ENCODE measurements at regions not wholly inside any gene's neighbourhood (a gene's known extent, or its start where the extent isn't known, plus 50 kb on each side); places are given as distances from the start of the nearest gene placed in this dataset.

DNA sequence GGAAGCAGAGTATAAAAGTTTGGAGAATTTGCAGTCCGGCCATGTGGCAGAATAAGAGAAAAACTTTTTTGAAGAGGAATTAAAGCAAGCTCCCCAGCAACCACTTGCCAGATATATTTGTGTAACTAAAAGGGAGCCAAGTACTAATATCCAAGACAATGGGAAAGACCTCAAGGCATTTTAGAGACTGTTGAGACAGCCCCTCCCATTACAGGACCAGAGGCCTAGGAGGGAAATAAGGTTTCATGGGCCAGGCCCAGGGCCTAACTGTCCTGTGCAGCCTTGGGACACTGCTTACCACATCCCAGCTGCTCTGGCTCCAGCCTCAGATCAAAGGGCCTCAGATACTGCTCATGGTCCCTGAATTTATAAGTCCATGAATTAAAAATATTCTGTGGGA lies 659.4 kb downstream of the PCDH19 start:
- Histone ChIP-seq H3K36me3 (no peaks in the 10 kb centered on the region), H3K9me3 (no peaks in the 10 kb centered on the region), H3K4me3 (no peak overlapping the region), H3K27me3 (no peaks in the 10 kb centered on the region), H3K4me1 (no peaks in the 10 kb centered on the region), H3K27ac (no peak overlapping the region)
- intact Hi-C loops (cut with DNase I): no loop called here
- 60 to 65% methylated on average over 1 of the region's 1 CpG for WGBS, 2 donors
- DNase-seq: no peak
- TF ChIP-seq, protein P1, sequence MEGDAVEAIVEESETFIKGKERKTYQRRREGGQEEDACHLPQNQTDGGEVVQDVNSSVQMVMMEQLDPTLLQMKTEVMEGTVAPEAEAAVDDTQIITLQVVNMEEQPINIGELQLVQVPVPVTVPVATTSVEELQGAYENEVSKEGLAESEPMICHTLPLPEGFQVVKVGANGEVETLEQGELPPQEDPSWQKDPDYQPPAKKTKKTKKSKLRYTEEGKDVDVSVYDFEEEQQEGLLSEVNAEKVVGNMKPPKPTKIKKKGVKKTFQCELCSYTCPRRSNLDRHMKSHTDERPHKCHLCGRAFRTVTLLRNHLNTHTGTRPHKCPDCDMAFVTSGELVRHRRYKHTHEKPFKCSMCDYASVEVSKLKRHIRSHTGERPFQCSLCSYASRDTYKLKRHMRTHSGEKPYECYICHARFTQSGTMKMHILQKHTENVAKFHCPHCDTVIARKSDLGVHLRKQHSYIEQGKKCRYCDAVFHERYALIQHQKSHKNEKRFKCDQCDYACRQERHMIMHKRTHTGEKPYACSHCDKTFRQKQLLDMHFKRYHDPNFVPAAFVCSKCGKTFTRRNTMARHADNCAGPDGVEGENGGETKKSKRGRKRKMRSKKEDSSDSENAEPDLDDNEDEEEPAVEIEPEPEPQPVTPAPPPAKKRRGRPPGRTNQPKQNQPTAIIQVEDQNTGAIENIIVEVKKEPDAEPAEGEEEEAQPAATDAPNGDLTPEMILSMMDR (IDR thresholded peaks at IDR 0.05): no peak
- TF ChIP-seq POLR2A (IDR thresholded peaks at IDR 0.05): no peak

DNA sequence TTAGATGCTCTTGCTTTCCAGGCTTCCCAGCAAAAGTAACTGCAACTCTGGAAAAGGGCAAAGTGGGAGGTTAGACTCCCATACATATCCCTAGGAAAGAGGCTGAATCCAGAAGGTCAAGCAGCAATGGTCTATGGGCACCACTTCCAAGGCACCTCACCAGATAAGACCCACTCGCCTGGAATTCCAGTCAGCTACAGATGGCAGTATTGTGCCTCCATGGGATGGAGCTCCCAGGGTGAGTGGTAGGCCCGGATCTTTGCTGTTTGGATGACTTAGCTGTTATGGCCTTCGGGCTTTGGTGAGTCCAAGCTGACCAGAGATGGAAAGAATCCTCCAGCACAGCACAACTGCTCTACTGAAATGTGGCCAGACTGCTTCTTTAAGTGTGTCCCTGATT lies 688.0 kb downstream of the PCDH19 start:
- no peak overlapping the region for H3K4me3 ChIP-seq
- WGBS, 2 donors: 40% methylated on average over 2 of the region's 3 CpGs; no CpG with 5 or more reads in 1 of the 2 donors
- H3K9me3 ChIP-seq: no peaks in the 10 kb centered on the region
- no peak for DNase-seq
- H3K4me1 ChIP-seq: no peaks in the 10 kb centered on the region
- intact Hi-C loops (cut with DNase I): no loop called here
- H3K27me3 ChIP-seq: no peaks in the 10 kb centered on the region
- no peak overlapping the region for H3K27ac ChIP-seq
- H3K36me3 ChIP-seq: no peaks in the 10 kb centered on the region
- TF ChIP-seq, protein P1 (IDR thresholded peaks at IDR 0.05): no peak
- no peak for TF ChIP-seq POLR2A (IDR thresholded peaks at IDR 0.05)

DNA sequence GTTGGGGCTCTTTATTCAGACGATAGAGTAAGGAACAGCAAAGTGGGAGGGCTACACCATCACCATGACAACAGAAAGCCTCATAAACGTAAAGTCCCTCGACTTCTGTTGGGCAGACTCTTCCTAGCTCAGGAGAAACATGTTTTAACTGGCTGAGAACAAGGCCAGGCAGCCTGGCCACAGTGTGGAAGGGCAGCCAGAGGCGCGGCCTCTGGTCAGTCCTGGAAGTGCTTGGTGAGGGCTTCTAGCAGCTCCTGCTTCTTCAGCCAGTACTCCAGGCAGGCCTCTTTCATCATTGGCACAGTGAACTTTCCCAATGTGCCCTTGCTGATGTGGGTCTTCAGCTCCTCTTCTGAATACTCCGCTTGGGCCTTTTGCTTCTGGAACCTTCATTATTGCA lies 690.9 kb downstream of the PCDH19 start:
- H3K27ac ChIP-seq: no peak overlapping the region
- DNase-seq: no peak
- H3K36me3 ChIP-seq: no peaks in the 10 kb centered on the region
- no peaks in the 10 kb centered on the region for H3K9me3 ChIP-seq
- intact Hi-C loops (cut with DNase I): no loop called here
- WGBS, 2 donors: 62 to 69% methylated on average over 5 to 6 of the region's 6 CpGs
- no peak overlapping the region for H3K4me3 ChIP-seq
- no peaks in the 10 kb centered on the region for H3K4me1 ChIP-seq
- no peak for TF ChIP-seq POLR2A (IDR thresholded peaks at IDR 0.05)
- TF ChIP-seq, protein P1 (IDR thresholded peaks at IDR 0.05): no peak
- no peaks in the 10 kb centered on the region for H3K27me3 ChIP-seq

DNA sequence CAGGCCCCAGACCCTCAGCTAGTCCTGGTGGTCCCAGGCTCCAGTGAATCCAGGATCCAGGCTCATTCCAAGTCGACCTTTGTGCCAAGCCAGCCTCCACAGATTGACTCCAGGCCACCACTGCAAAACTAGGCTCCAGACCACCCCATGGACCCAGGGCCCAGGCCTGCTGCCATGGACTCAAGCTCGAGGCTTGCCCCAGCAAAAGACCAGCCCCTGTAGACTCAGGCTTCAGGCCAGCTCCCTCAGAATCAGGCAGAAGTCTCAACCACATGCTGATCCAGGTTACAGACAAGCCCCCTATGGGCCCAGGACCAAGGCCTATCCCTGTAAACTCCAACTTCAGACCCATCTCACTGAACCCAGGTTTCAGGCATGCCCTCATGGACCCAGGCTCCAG lies 692.4 kb downstream of the PCDH19 start:
- no peak overlapping the region for H3K4me3 ChIP-seq
- intact Hi-C loops (cut with DNase I): no loop called here
- no peak overlapping the region for H3K27ac ChIP-seq
- no peak for DNase-seq
- TF ChIP-seq POLR2A (IDR thresholded peaks at IDR 0.05): no peak
- TF ChIP-seq, protein P1 (IDR thresholded peaks at IDR 0.05): no peak
- H3K9me3 ChIP-seq: no peaks in the 10 kb centered on the region
- H3K27me3 ChIP-seq: no peaks in the 10 kb centered on the region
- 0% methylated on average over 1 of the region's 2 CpGs; no CpG with 5 or more reads in 1 of the 2 donors for WGBS, 2 donors
- H3K4me1 ChIP-seq: no peaks in the 10 kb centered on the region
- no peaks in the 10 kb centered on the region for H3K36me3 ChIP-seq

DNA sequence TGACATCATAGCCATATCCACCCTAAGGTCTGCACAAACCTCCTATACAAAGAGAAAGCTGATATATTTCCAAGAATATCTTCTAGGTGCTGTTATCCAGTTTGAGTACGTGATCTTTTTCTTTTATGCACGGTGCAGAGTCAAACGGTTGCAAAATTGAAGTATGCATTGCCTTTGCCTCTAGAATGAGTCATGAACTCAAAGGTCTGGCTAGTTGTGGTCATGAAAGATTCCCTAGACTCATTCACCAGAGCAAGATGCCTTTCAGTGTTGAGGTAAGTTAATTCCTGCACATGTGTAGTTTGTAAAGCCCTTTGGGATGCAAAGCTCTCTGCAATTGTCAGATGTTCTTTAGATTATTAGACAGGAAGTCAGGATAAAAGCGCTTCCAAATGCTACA lies 704.4 kb downstream of the PCDH19 start:
- Histone ChIP-seq H3K27me3 (no peaks in the 10 kb centered on the region), H3K4me3 (no peak overlapping the region), H3K36me3 (no peaks in the 10 kb centered on the region), H3K4me1 (no peaks in the 10 kb centered on the region), H3K9me3 (no peaks in the 10 kb centered on the region), H3K27ac (no peak overlapping the region)
- no peak for DNase-seq
- intact Hi-C loops (cut with DNase I): no loop called here
- TF ChIP-seq POLR2A (IDR thresholded peaks at IDR 0.05): no peak
- TF ChIP-seq, protein P1 (IDR thresholded peaks at IDR 0.05): no peak
- WGBS, 2 donors: 40 to 56% methylated on average over 4 of the region's 4 CpGs

Measured in esophagus squamous epithelium (tissue), 5 donors.